Right kidney (tissue), 1 donor: ENCODE measurements at regions not wholly inside any gene's neighbourhood (a gene's known extent, or its start where the extent isn't known, plus 50 kb on each side); places are given as distances from the start of the nearest gene placed in this dataset.
"Not testable (repeated sequence)": the region's sequence is repeated elsewhere in the genome, so short reads cannot be mapped to it uniquely, and the experiment has no call there.

Source experiments
- DNase-seq: peaks from one replicate; pipeline ENCODE4 v3.0.0-alpha.2; 2016

GRCh38 chr11:69905611-69906452 is 86.6 kb upstream of the FGF3 start:
- no peak for DNase-seq

- no peak for DNase-seq
Observed at GRCh38 chr11:69906453-69906907, 87.3 kb upstream of the FGF3 start.

- DNase-seq: no peak
Observed at GRCh38 chr11:69907611-69908010, 88.4 kb upstream of the FGF3 start.

DNA sequence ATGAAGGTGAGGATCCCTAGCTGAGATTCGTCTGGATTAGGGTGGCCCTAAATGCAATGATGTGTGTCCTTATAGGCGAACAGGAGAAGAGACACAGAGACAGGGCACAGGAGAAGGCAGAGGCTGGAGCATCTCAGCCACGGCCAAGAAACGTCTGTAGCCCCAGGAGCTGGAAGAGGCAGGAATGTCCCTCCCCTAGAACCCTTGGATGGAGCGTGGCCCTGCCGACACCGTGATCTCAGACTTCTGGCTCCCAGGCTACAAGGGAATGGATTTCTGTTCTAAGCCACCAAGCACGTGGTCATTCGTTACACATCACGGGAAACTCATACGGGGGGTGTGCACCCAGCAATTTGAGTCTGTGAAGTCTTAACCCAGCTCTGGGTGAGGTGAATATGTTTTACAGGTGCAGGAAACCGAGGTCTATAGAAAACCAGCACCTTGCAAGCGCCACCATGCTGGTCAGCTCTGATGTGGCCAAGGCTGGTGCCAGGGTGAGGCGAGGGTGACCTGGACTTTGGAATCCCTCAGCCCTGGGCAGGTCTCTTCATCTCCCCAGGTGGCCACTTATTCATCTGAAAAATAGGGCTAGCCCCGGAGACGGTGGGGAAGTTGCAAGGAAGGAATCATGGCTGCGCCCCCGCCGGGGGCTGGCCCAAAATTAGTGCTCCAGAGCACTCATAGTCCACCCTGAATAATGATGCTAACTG is 89.5 kb upstream of the FGF3 start:
- DNase-seq: no peak

GRCh38 chr11:69909561-69910518 is 90.6 kb upstream of the FGF3 start:
- no peak for DNase-seq

GRCh38 chr11:69910519-69911309 is 91.5 kb upstream of the FGF3 start:
- no peak for DNase-seq

GRCh38 chr11:69911310-69912160 is 92.3 kb upstream of the FGF3 start:
- DNase-seq: no peak

DNA sequence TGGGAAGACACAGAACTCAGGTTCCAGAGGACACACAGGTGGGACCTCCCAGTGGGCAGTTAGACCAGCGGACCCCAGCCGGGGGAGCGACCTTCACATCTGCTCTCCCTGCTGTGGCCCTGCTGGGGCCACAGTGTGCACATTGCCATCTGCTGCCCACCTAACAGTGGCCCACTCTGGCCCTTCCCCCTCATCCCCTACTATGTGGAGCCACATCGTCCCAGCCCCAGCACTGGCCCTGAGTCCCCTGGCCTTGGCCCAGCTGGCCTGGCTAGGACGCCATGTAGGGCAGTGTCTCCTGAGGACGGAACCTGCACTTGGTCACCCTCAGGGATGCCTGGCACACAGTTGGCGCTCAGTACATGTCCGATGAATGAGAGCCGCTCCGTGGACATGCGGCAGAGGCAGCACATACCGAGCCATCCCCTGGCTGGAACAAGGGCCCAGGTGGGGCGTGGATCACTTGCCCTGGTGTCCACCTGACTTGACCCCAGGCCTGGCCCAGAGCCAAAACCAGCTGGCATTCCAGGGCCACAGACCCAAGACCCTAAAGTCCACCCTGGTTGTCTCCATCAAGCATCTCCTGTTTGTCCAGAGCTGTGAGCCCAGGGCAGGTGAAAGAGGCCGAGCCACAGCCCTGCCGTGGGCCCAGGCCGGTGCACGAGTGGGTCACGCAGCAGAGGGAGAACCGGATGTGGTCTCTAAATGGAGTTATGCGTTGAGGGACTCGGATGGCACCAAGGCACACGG is 93.1 kb upstream of the FGF3 start:
- no peak for DNase-seq

DNA sequence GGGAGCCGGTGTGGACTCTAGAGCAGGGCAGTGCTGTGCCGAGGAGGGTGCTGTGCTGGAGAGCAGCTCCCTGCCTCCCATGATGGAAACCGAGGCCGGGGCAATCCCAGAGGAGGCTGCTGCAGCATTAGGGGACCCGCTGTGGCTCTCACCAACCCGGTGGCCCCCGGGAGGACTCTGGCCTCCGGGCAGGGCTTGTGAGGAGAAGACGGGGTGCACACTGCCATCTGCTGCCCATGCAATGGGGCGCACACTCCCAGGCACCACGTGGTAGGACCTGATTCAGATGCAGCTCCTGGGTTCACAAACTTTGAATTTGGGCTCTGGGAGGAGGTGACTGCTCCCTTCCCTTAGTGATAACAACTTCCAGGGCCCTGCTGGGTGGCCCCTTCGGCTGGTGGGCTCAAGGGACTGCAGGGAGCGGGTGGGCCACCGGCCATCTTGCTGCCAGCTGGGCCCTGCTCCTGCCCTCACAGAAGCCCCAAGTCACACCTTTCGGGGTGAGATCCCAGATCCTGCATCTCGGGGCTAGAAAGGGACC is 93.8 kb upstream of the FGF3 start:
- no peak for DNase-seq

DNA sequence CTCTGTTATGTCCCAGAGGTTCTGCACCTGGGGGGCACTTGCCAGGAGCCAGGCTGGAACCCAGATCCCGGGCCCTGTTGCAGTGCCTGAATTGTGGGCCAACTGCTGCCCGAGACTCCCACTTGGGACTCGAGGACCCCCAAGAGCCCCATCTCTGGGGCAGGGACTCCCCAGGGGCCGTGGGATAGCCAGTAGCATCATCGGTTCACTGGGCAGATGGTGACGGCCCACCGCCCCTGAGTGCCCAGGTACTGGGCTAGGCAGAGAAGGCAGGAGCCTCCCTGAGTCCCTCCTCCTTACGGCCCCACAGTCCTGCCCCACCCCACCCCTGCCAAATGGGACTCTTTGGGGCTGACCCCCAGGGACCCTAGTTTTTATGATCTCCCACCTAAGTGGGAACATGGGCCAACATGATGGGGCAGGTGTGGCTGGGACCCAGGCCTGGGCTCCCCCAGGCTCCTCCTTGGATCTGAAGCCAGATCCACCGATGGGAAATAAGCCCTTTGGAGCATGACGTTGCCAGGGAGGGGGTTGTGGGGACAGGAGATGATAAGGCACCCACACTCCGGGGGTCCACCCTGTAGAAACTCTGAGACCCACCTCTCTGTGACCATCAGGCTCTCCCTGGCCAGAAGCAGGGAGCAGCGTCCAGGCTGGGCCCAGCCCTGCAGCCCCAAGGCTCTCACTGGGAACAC is 94.5 kb upstream of the FGF3 start:
- DNase-seq: no peak

DNA sequence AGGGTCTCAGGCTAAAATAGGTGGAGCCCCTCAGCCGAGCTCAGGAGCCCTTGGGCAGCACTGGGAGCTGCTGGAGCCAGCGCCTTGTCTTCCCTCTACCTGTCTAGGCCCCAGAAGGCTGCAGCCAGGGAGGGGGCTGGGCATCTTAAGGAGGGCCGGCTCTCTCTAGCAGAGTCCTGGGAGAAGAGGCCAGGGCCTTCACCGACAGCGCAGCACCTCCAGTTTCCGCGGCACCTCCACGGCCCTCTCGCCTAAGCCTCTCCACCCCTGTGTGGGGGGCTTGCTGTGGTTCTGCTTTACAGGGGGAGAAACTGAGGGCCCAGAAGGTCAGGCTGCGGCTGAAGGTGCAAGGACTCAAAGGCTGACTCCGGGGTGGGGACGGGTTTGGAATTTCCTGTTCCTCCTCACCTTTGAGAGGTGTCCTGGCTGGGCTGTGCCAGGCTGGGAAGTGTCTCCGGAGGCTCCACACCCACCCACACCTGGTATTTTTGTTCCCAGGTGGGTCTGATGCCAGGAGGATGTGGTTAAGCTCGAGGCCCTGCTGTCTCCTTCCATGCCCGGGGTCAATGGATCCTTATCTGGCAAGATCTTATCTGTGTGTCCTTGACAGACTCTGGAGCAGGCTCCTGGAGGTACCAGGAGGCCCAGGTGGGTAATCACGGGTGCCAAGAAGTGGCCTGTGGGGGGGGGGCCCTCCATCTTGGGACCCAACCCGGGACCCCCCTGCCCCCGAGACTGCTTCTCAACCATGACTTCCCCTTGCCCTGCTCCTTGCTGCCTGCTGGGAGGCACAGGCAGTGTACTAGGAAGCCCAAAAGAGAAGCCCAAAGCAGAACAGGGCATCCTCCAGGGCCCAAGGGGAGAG is 95.3 kb upstream of the FGF3 start:
- no peak for DNase-seq

DNA sequence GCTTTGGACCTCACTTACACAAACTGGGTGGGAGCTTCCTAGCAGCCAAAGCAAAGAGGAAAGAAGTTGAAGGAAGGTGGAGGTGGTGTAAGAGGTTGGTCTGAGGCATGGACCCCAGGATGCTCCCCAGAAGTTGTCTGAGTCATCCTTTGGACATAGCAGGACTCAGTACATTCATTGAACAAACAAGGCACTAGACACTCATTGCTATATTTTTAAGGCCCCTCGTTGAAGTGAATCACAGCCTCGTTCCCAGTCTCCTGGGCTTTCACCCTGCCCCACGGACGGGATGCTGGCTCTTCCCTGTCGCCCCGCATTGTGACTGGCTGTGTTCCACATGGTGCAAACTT is 95.9 kb upstream of the FGF3 start:
- DNase-seq: no peak

GRCh38 chr11:69915501-69916250 is 96.5 kb upstream of the FGF3 start:
- peak; percentile 77 for DNase-seq

DNA sequence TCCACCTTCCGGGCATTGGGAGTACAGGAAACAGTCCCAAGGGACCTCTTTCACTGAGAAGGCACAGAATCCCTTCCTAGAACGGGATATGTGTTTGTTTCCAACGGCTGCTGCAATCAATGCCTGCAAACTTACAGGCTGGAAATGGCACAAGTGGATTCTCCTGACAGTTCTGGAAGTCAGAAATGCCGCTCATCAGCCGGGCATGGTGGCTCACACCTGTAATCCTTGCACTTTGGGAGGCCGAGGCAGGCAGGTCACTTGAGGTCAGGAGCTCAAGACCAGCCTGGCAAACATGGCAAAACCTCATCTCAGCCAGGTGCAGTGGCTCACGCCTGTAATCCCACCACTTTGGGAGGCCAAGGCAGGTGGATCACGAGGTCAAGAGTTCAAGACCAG is 97.0 kb upstream of the FGF3 start:
- DNase-seq: not testable (repeated sequence)

- DNase-seq: no peak
Observed at GRCh38 chr11:69916806-69917387, 97.7 kb upstream of the FGF3 start.

- DNase-seq: no peak
Observed at GRCh38 chr11:69917529-69917928, 98.3 kb upstream of the FGF3 start.
